T-helper 17 cell (primary cell): ENCODE measurements at regions not wholly inside any gene's neighbourhood (a gene's known extent, or its start where the extent isn't known, plus 50 kb on each side); places are given as distances from the start of the nearest gene placed in this dataset.

Source experiments
- ATAC-seq: fragments of 150-1000 bp; cut with Tn5 transposase; 2 replicates; pipeline ENCODE4 v1.10.0; 2021; ENCODE audit warnings: mild to moderate bottlenecking, moderate library complexity
- DNase-seq, 3 donors: peaks; one replicate each; pipeline versions ENCODE4 v3.0.0 to v3.0.0-alpha.2; 2020 to 2021
- H3K9me3 ChIP-seq: one replicate; pipeline ENCODE4 v1.7.0; 2013; ENCODE audit warnings: low read length, mild to moderate bottlenecking; ENCODE audit not compliant: control insufficient read depth, poor library complexity, severe bottlenecking
- H3K27ac Mint-ChIP-seq: one replicate; pipeline ENCODE4 v1.8.0; 2022; ENCODE audit warnings: mild to moderate bottlenecking, moderate library complexity, mixed read lengths
- H3K27me3 Mint-ChIP-seq: one replicate; pipeline ENCODE4 v1.8.0; 2022; ENCODE audit warnings: mixed read lengths
- H3K36me3 Mint-ChIP-seq: one replicate; pipeline ENCODE4 v1.8.0; 2022; ENCODE audit warnings: low read depth, mixed read lengths
- H3K4me1 Mint-ChIP-seq: one replicate; pipeline ENCODE4 v1.8.0; 2022; ENCODE audit warnings: mild to moderate bottlenecking, mixed read lengths
- H3K4me3 Mint-ChIP-seq: one replicate; pipeline ENCODE4 v1.8.0; 2022; ENCODE audit warnings: mild to moderate bottlenecking, moderate library complexity, mixed read lengths

GRCh38 chr1:90579212-90579802 is 137.8 kb downstream of the BARHL2 start:
- H3K4me3 Mint-ChIP-seq, result no peak overlapping the region
- no peaks in the 10 kb centered on the region for H3K36me3 Mint-ChIP-seq
- peaks cover 25% of the 10 kb centered on the region for H3K27me3 Mint-ChIP-seq
- H3K4me1 Mint-ChIP-seq, result peaks cover 2% of the 10 kb centered on the region
- no peaks in the 10 kb centered on the region for H3K9me3 ChIP-seq
- DNase-seq (no peak), ATAC-seq (peak; percentile 59)
- H3K27ac Mint-ChIP-seq, result no peak overlapping the region

GRCh38 chr1:90574692-90575370 is 142.3 kb downstream of the BARHL2 start:
- DNase-seq (no peak), ATAC-seq (no peak)
- Mint-ChIP-seq H3K4me1 (no peaks in the 10 kb centered on the region), H3K4me3 (no peak overlapping the region), H3K36me3 (no peaks in the 10 kb centered on the region), H3K27me3 (peaks cover 31% of the 10 kb centered on the region), H3K27ac (no peak overlapping the region)
- no peaks in the 10 kb centered on the region for H3K9me3 ChIP-seq

- H3K4me3 Mint-ChIP-seq, result no peak overlapping the region
- H3K9me3 ChIP-seq, result no peaks in the 10 kb centered on the region
- H3K36me3 Mint-ChIP-seq, result no peaks in the 10 kb centered on the region
- ATAC-seq (no peak), DNase-seq (no peak)
- H3K4me1 Mint-ChIP-seq, result no peaks in the 10 kb centered on the region
- H3K27me3 Mint-ChIP-seq, result peaks cover 34% of the 10 kb centered on the region
- H3K27ac Mint-ChIP-seq, result no peak overlapping the region
Measured at GRCh38 chr1:90573736-90574135, 143.4 kb downstream of the BARHL2 start.

GRCh38 chr1:90572446-90572845 is 144.7 kb downstream of the BARHL2 start:
- H3K4me1 Mint-ChIP-seq, result no peaks in the 10 kb centered on the region
- no peaks in the 10 kb centered on the region for H3K36me3 Mint-ChIP-seq
- no peak overlapping the region for H3K4me3 Mint-ChIP-seq
- no peak overlapping the region for H3K27ac Mint-ChIP-seq
- no peaks in the 10 kb centered on the region for H3K9me3 ChIP-seq
- peaks cover 44% of the 10 kb centered on the region for H3K27me3 Mint-ChIP-seq
- ATAC-seq (no peak), DNase-seq (no peak)

- peaks cover 33% of the 10 kb centered on the region for H3K27me3 Mint-ChIP-seq
- ATAC-seq (no peak), DNase-seq (no peak)
- no peaks in the 10 kb centered on the region for H3K36me3 Mint-ChIP-seq
- no peaks in the 10 kb centered on the region for H3K4me1 Mint-ChIP-seq
- no peak overlapping the region for H3K4me3 Mint-ChIP-seq
- H3K9me3 ChIP-seq, result no peaks in the 10 kb centered on the region
- H3K27ac Mint-ChIP-seq, result no peak overlapping the region
Measured at GRCh38 chr1:90568436-90568835, 148.7 kb downstream of the BARHL2 start.

GRCh38 chr1:90564164-90564563 is 152.9 kb downstream of the BARHL2 start:
- Mint-ChIP-seq H3K4me1 (no peaks in the 10 kb centered on the region), H3K36me3 (no peaks in the 10 kb centered on the region), H3K4me3 (no peak overlapping the region), H3K27me3 (peaks cover 39% of the 10 kb centered on the region), H3K27ac (no peak overlapping the region)
- ATAC-seq (no peak), DNase-seq (no peak)
- H3K9me3 ChIP-seq, result no peaks in the 10 kb centered on the region

- no peaks in the 10 kb centered on the region for H3K36me3 Mint-ChIP-seq
Measured at GRCh38 chr1:90562892-90563291, 154.2 kb downstream of the BARHL2 start.

GRCh38 chr1:90561911-90562310 is 155.2 kb downstream of the BARHL2 start:
- H3K4me3 Mint-ChIP-seq, result no peak overlapping the region
- no peak overlapping the region for H3K27ac Mint-ChIP-seq
- ATAC-seq (no peak), DNase-seq (no peak)
- H3K36me3 Mint-ChIP-seq, result no peaks in the 10 kb centered on the region
- H3K9me3 ChIP-seq, result no peaks in the 10 kb centered on the region
- no peaks in the 10 kb centered on the region for H3K4me1 Mint-ChIP-seq
- H3K27me3 Mint-ChIP-seq, result peaks cover 33% of the 10 kb centered on the region

More at GRCh38 chr1:90562892-90563291, 154.2 kb downstream of the BARHL2 start:
- H3K27me3 Mint-ChIP-seq, result peaks cover 34% of the 10 kb centered on the region
- no peaks in the 10 kb centered on the region for H3K9me3 ChIP-seq
- no peak overlapping the region for H3K27ac Mint-ChIP-seq
- H3K4me1 Mint-ChIP-seq, result no peaks in the 10 kb centered on the region
- H3K4me3 Mint-ChIP-seq, result no peak overlapping the region
- DNase-seq (no peak), ATAC-seq (no peak)

- Mint-ChIP-seq H3K36me3 (no peaks in the 10 kb centered on the region), H3K27me3 (peaks cover 33% of the 10 kb centered on the region), H3K4me1 (no peaks in the 10 kb centered on the region), H3K4me3 (no peak overlapping the region), H3K27ac (no peak overlapping the region)
- DNase-seq, result no peak
- ATAC-seq, result no peak
- H3K9me3 ChIP-seq, result no peaks in the 10 kb centered on the region
Measured at GRCh38 chr1:90561103-90561783, 155.9 kb downstream of the BARHL2 start.

GRCh38 chr1:90558754-90559378 is 158.2 kb downstream of the BARHL2 start:
- Mint-ChIP-seq H3K27ac (no peak overlapping the region), H3K36me3 (no peaks in the 10 kb centered on the region), H3K4me1 (no peaks in the 10 kb centered on the region), H3K27me3 (peaks cover 34% of the 10 kb centered on the region), H3K4me3 (no peak overlapping the region)
- no peaks in the 10 kb centered on the region for H3K9me3 ChIP-seq
- DNase-seq, result no peak
- ATAC-seq, result no peak

GRCh38 chr1:90558126-90558525 is 159.0 kb downstream of the BARHL2 start:
- ATAC-seq (no peak), DNase-seq (no peak)
- H3K4me1 Mint-ChIP-seq, result no peaks in the 10 kb centered on the region
- H3K4me3 Mint-ChIP-seq, result no peak overlapping the region
- H3K36me3 Mint-ChIP-seq, result no peaks in the 10 kb centered on the region
- H3K27ac Mint-ChIP-seq, result no peak overlapping the region
- H3K9me3 ChIP-seq, result no peaks in the 10 kb centered on the region
- H3K27me3 Mint-ChIP-seq, result peaks cover 34% of the 10 kb centered on the region

- H3K9me3 ChIP-seq, result no peaks in the 10 kb centered on the region
- Mint-ChIP-seq H3K27ac (no peak overlapping the region), H3K27me3 (peaks cover 37% of the 10 kb centered on the region), H3K36me3 (no peaks in the 10 kb centered on the region), H3K4me1 (no peaks in the 10 kb centered on the region), H3K4me3 (no peak overlapping the region)
- no peak for ATAC-seq
- DNase-seq, result no peak
Measured at GRCh38 chr1:90557706-90558105, 159.4 kb downstream of the BARHL2 start.

- Mint-ChIP-seq H3K4me3 (no peak overlapping the region), H3K36me3 (no peaks in the 10 kb centered on the region), H3K4me1 (no peaks in the 10 kb centered on the region), H3K27ac (no peak overlapping the region), H3K27me3 (peaks cover 47% of the 10 kb centered on the region)
- DNase-seq, result no peak
- no peak for ATAC-seq
- H3K9me3 ChIP-seq, result no peaks in the 10 kb centered on the region
Measured at GRCh38 chr1:90550626-90551406, 166.3 kb downstream of the BARHL2 start.
